ENCODE measurements at regions not wholly inside any gene's neighbourhood (a gene's known extent, or its start where the extent isn't known, plus 50 kb on each side); places are given as distances from the start of the nearest gene placed in this dataset.

GRCh38 chr11:110026858-110027626 lies 66.2 kb upstream of the ZC3H12C start:
- BruUV-seq (replicated peaks) = no TSS peak

More at GRCh38 chr11:110026858-110027626, 66.2 kb upstream of the ZC3H12C start:
- Histone ChIP-seq H3K9me3 (ENCODE audit: control insufficient read depth, insufficient read depth, low read depth, low read length) (no peaks in the 10 kb centered on the region), H3K27ac (ENCODE audit: low read length) (no peak overlapping the region), H3K36me3 (ENCODE audit: control insufficient read depth, insufficient read depth, low read length) (no peaks in the 10 kb centered on the region), H3K4me1 (ENCODE audit: control insufficient read depth, insufficient read depth, low read length) (no peaks in the 10 kb centered on the region), H3K27me3 (ENCODE audit: control insufficient read depth, insufficient read depth, low read length) (no peaks in the 10 kb centered on the region; the same call in 1 of the 2 replicates), H3K4me3 (ENCODE audit: low read depth in 2 of 2, low read length in 2 of 2) (no peak overlapping the region)
- CTCF ChIA-PET = no interaction called here
- POLR2A ChIA-PET = no interaction called here
- no peak for ATAC-seq
- in situ Hi-C loops (cut with HindIII; ENCODE audit: low pct_unique_long_range_greater_than_20kb, low sequenced_read_pairs) = no loop called here
- TF ChIP-seq SIN3A (IDR thresholded peaks at IDR 0.05; ENCODE audit: borderline replicate concordance, insufficient read depth, low read depth, low read length) (no peak), POLR2AphosphoS5 (IDR thresholded peaks at IDR 0.05; ENCODE audit: low read depth, low read length) (no peak), REST (IDR thresholded peaks at IDR 0.05; ENCODE audit: insufficient read depth in 1 of 2, low read depth in 2 of 2, low read length in 1 of 2) (no peak), CTCF (IDR thresholded peaks at IDR 0.05) (no peak), TCF7L2 (IDR thresholded peaks at IDR 0.05; ENCODE audit: low read depth, low read length) (no peak)
- DNase-seq (ENCODE audit: low read depth, low spot score) = no peak
- intact Hi-C loops (cut with micrococcal nuclease; ENCODE audit: unreplicated experiment) = no loop called here

Data from Panc1 (cell line).